K562 (cell line): ENCODE measurements at regions not wholly inside any gene's neighbourhood (a gene's known extent, or its start where the extent isn't known, plus 50 kb on each side); places are given as distances from the start of the nearest gene placed in this dataset.

Experiments
- ELF1 ChIP-seq: fragments of 200-800 bp; sonication (Bioruptor generic); IDR thresholded peaks from 2 replicates; pipeline ENCODE4 v1.6.1; 2016; ENCODE audit warnings: missing genetic modification characterization, missing compliant biosample characterization
- EZH2 ChIP-seq: IDR thresholded peaks from 2 replicates; pipeline ENCODE4 v1.6.1; 2012; ENCODE audit warnings: low read depth, mild to moderate bottlenecking, inconsistent platforms, low read length, borderline replicate concordance
- GABPA ChIP-seq: fragments of 200-800 bp; sonication (Bioruptor generic); conservative IDR thresholded peaks from 2 replicates; pipeline ENCODE4 v1.6.1; 2016; ENCODE audit warnings: low read depth, missing genetic modification characterization, missing compliant biosample characterization
- HNRNPH1 ChIP-seq: fragments of 200-400 bp; formaldehyde crosslinking; optimal IDR thresholded peaks from 2 replicates; pipeline ENCODE3; 2017; ENCODE audit warnings: low read depth, mild to moderate bottlenecking, low read length, moderate library complexity
- JUNB ChIP-seq: fragments of 450-650 bp; formaldehyde crosslinking; conservative IDR thresholded peaks from 2 replicates; pipeline ENCODE4 v1.4.0; 2020; ENCODE audit warnings: mild to moderate bottlenecking
- LARP7 ChIP-seq: fragments of 450-650 bp; IDR thresholded peaks from 2 replicates; pipeline ENCODE4 v1.6.1; 2016
- POLR2AphosphoS5 ChIP-seq: IDR thresholded peaks from 2 replicates; pipeline ENCODE4 v1.6.1; 2011; ENCODE audit warnings: mild to moderate bottlenecking, low read depth, low read length, moderate library complexity; ENCODE audit not compliant: control insufficient read depth, insufficient read depth
- TAF7 ChIP-seq: fragments of 450-650 bp; IDR thresholded peaks from 2 replicates; pipeline ENCODE4 v1.6.1; 2016; ENCODE audit warnings: missing genetic modification characterization, missing compliant biosample characterization
- ZKSCAN1 ChIP-seq: fragments of 150-350 bp; IDR thresholded peaks from 2 replicates; pipeline ENCODE4 v1.6.1; 2016; ENCODE audit warnings: low read depth, low read length
- ZNF280B ChIP-seq: fragments of 250-450 bp; sonication (Bioruptor Pico); IDR thresholded peaks from 2 replicates; pipeline ENCODE4 v1.5.1; 2021; ENCODE audit warnings: mild to moderate bottlenecking
- ZNF384 ChIP-seq: IDR thresholded peaks from 2 replicates; pipeline ENCODE4 v1.6.1; 2012; ENCODE audit warnings: low read depth, low read length, improper control_type of control experiment
- TF ChIP-seq, protein P1 (sequence below): fragments of 250-450 bp; sonication (Bioruptor Pico); IDR thresholded peaks from 2 replicates; pipeline ENCODE4 v1.4.0; 2020
- TF ChIP-seq, protein P2 (sequence below), 3 experiments: fragments of 200-800 bp in 1 of 3; fragments of 250-450 bp in 1 of 3; fragments of 450-650 bp in 1 of 3; sonication (Bioruptor Pico) in 1 of 3; sonication (Bioruptor generic) in 1 of 3; formaldehyde crosslinking in 1 of 3; IDR thresholded peaks; 2 replicates each; pipeline versions ENCODE4 v1.6.1 to v1.8.0; 2016 to 2022; ENCODE audit warnings: mild to moderate bottlenecking in 2 of 3, missing genetic modification characterization in 2 of 3, missing compliant biosample characterization in 1 of 3, moderate library complexity in 1 of 3

DNA sequence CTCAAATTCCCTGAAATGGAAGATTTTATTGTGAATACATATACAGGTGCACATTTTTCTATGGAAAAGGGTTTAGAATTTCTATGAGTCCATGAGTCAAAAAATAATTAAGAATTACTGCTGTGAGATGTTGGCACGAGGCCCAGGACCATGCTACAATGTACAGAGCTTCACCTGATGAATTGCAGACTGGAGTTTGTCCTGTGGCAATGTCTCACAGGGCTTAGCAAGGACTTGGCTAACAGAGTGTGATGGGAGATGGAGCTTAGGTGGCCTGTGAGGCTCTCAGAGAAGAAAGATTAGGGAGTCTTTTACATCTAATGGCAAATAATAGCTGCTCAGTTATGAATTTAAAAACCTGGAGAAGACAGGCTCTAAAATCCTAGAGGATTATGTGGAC, 219.5 kb upstream of the CBLB start:
- no peak for TF ChIP-seq ELF1 (tag)
- TF ChIP-seq LARP7 = no peak
- no peak for TF ChIP-seq ZNF280B (CRISPR knock-in tag)
- no peak for TF ChIP-seq HNRNPH1
- no peak for TF ChIP-seq ZKSCAN1
- TF ChIP-seq, protein P1, sequence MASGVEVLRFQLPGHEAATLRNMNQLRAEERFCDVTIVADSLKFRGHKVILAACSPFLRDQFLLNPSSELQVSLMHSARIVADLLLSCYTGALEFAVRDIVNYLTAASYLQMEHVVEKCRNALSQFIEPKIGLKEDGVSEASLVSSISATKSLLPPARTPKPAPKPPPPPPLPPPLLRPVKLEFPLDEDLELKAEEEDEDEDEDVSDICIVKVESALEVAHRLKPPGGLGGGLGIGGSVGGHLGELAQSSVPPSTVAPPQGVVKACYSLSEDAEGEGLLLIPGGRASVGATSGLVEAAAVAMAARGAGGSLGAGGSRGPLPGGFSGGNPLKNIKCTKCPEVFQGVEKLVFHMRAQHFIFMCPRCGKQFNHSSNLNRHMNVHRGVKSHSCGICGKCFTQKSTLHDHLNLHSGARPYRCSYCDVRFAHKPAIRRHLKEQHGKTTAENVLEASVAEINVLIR (CRISPR knock-in tag) = no peak
- no peak for TF ChIP-seq GABPA (tag)
- no peak for TF ChIP-seq ZNF384
- TF ChIP-seq EZH2 = no peak
- no peak for TF ChIP-seq TAF7 (tag)
- TF ChIP-seq, protein P2, sequence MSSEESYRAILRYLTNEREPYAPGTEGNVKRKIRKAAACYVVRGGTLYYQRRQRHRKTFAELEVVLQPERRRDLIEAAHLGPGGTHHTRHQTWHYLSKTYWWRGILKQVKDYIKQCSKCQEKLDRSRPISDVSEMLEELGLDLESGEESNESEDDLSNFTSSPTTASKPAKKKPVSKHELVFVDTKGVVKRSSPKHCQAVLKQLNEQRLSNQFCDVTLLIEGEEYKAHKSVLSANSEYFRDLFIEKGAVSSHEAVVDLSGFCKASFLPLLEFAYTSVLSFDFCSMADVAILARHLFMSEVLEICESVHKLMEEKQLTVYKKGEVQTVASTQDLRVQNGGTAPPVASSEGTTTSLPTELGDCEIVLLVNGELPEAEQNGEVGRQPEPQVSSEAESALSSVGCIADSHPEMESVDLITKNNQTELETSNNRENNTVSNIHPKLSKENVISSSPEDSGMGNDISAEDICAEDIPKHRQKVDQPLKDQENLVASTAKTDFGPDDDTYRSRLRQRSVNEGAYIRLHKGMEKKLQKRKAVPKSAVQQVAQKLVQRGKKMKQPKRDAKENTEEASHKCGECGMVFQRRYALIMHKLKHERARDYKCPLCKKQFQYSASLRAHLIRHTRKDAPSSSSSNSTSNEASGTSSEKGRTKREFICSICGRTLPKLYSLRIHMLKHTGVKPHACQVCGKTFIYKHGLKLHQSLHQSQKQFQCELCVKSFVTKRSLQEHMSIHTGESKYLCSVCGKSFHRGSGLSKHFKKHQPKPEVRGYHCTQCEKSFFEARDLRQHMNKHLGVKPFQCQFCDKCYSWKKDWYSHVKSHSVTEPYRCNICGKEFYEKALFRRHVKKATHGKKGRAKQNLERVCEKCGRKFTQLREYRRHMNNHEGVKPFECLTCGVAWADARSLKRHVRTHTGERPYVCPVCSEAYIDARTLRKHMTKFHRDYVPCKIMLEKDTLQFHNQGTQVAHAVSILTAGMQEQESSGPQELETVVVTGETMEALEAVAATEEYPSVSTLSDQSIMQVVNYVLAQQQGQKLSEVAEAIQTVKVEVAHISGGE (CRISPR knock-in tag; IDR thresholded peaks at IDR 0.05) = no peak
- TF ChIP-seq POLR2AphosphoS5 = no peak
- TF ChIP-seq JUNB (CRISPR knock-in tag) = no peak
